ENCODE measurements at regions not wholly inside any gene's neighbourhood (a gene's known extent, or its start where the extent isn't known, plus 50 kb on each side); places are given as distances from the start of the nearest gene placed in this dataset.
"Not testable (repeated sequence)": the region's sequence is repeated elsewhere in the genome, so short reads cannot be mapped to it uniquely, and the experiment has no call there.

- no peaks in the 10 kb centered on the region for H3K9me3 ChIP-seq
- no peaks in the 10 kb centered on the region for H3K4me1 ChIP-seq (ENCODE audit: control insufficient read depth in 1 of 2, insufficient read depth in 1 of 2, low read depth in 1 of 2, low read length in 1 of 2)
- no peak for TF ChIP-seq CTCF (IDR thresholded peaks at IDR 0.05)
- no peaks in the 10 kb centered on the region for H3K27me3 ChIP-seq
- H3K36me3 ChIP-seq: no peaks in the 10 kb centered on the region
- H3K4me3 ChIP-seq (ENCODE audit: low read depth in 1 of 2, low read length in 1 of 2): no peak overlapping the region
- H3K27ac ChIP-seq: no peak overlapping the region
Measured at GRCh38 chr1:109840011-109840629, 70.5 kb upstream of the CSF1 start.

GRCh38 chr1:109839276-109839675 is 71.4 kb upstream of the CSF1 start:
- not testable (repeated sequence) for H3K27ac ChIP-seq; H3K9me3 ChIP-seq; H3K4me1 ChIP-seq (ENCODE audit: control insufficient read depth in 1 of 2, insufficient read depth in 1 of 2, low read depth in 1 of 2, low read length in 1 of 2); H3K4me3 ChIP-seq (ENCODE audit: low read depth in 1 of 2, low read length in 1 of 2); H3K36me3 ChIP-seq; H3K27me3 ChIP-seq

- no peaks in the 10 kb centered on the region for H3K27me3 ChIP-seq
- TF ChIP-seq CTCF (IDR thresholded peaks at IDR 0.05): no peak
- no peak overlapping the region for H3K4me3 ChIP-seq (ENCODE audit: low read depth in 1 of 2, low read length in 1 of 2)
- H3K4me1 ChIP-seq (ENCODE audit: control insufficient read depth in 1 of 2, insufficient read depth in 1 of 2, low read depth in 1 of 2, low read length in 1 of 2): no peaks in the 10 kb centered on the region
- no peaks in the 10 kb centered on the region for H3K36me3 ChIP-seq
- H3K9me3 ChIP-seq: no peaks in the 10 kb centered on the region
- H3K27ac ChIP-seq: no peak overlapping the region
Measured at GRCh38 chr1:109838838-109839240, 71.8 kb upstream of the CSF1 start.

GRCh38 chr1:109837852-109838570 is 72.6 kb upstream of the CSF1 start:
- TF ChIP-seq CTCF (IDR thresholded peaks at IDR 0.05): no peak
- Histone ChIP-seq H3K4me1 (ENCODE audit: control insufficient read depth in 1 of 2, insufficient read depth in 1 of 2, low read depth in 1 of 2, low read length in 1 of 2) (no peaks in the 10 kb centered on the region), H3K27me3 (no peaks in the 10 kb centered on the region), H3K27ac (no peak overlapping the region), H3K4me3 (ENCODE audit: low read depth in 1 of 2, low read length in 1 of 2) (no peak overlapping the region), H3K36me3 (no peaks in the 10 kb centered on the region), H3K9me3 (no peaks in the 10 kb centered on the region)

GRCh38 chr1:109835645-109836044 is 71.9 kb upstream of the EPS8L3 start:
- H3K4me3 ChIP-seq (ENCODE audit: low read depth in 1 of 2, low read length in 1 of 2); H3K4me1 ChIP-seq (ENCODE audit: control insufficient read depth in 1 of 2, insufficient read depth in 1 of 2, low read depth in 1 of 2, low read length in 1 of 2); H3K36me3 ChIP-seq; H3K27me3 ChIP-seq; H3K9me3 ChIP-seq; H3K27ac ChIP-seq: not testable (repeated sequence)

- Histone ChIP-seq H3K4me3 (ENCODE audit: low read depth in 1 of 2, low read length in 1 of 2) (no peak overlapping the region), H3K27me3 (no peaks in the 10 kb centered on the region), H3K36me3 (no peaks in the 10 kb centered on the region), H3K27ac (no peak overlapping the region), H3K9me3 (no peaks in the 10 kb centered on the region), H3K4me1 (ENCODE audit: control insufficient read depth in 1 of 2, insufficient read depth in 1 of 2, low read depth in 1 of 2, low read length in 1 of 2) (no peaks in the 10 kb centered on the region)
- no peak for TF ChIP-seq CTCF (IDR thresholded peaks at IDR 0.05)
Measured at GRCh38 chr1:109834951-109835350, 71.2 kb upstream of the EPS8L3 start.

Data from neutrophil (primary cell).